ENCODE measurements at regions not wholly inside any gene's neighbourhood (a gene's known extent, or its start where the extent isn't known, plus 50 kb on each side); places are given as distances from the start of the nearest gene placed in this dataset.
"Not testable (repeated sequence)": the region's sequence is repeated elsewhere in the genome, so short reads cannot be mapped to it uniquely, and the experiment has no call there.

GRCh38 chr9:97130864-97131263 is 91.9 kb upstream of the CTSV start:
- not testable (repeated sequence) for TF ChIP-seq EZH2 (IDR thresholded peaks at IDR 0.05; ENCODE audit: insufficient read depth, poor library complexity, severe bottlenecking); EZH2phosphoT487 (IDR thresholded peaks at IDR 0.05; ENCODE audit: insufficient read depth, low read depth)
